Activated T-helper 2 cell treated with anti-CD3 and anti-CD28 coated beads, Interferon-gamma antibody, Interleukin-2, Interleukin-4, amounts not matched to agents 10 μg/mL and 5 μg/mL and 100 μg/mL, durations not matched to agents 14 hours and 24 hours and 36 hours (primary cell): ENCODE measurements at regions not wholly inside any gene's neighbourhood (a gene's known extent, or its start where the extent isn't known, plus 50 kb on each side); places are given as distances from the start of the nearest gene placed in this dataset.

Source experiments
- DNase-seq: peaks from one replicate; pipeline ENCODE4 v3.0.0; 2021; ENCODE audit warnings: low spot score
- H3K27ac Mint-ChIP-seq: one replicate; pipeline ENCODE4 v1.8.0; 2021; ENCODE audit warnings: mixed read lengths
- H3K27me3 Mint-ChIP-seq: one replicate; pipeline ENCODE4 v1.8.0; 2021; ENCODE audit warnings: low read depth, mixed read lengths
- H3K36me3 Mint-ChIP-seq: one replicate; pipeline ENCODE4 v1.8.0; 2021; ENCODE audit warnings: low read depth, mixed read lengths
- H3K4me1 Mint-ChIP-seq: one replicate; pipeline ENCODE4 v1.8.0; 2021; ENCODE audit warnings: low read depth, mixed read lengths
- H3K4me3 Mint-ChIP-seq: one replicate; pipeline ENCODE4 v1.8.0; 2021; ENCODE audit warnings: low read depth, mild to moderate bottlenecking, moderate library complexity, mixed read lengths
- H3K9me3 Mint-ChIP-seq: one replicate; pipeline ENCODE4 v1.8.0; 2021; ENCODE audit warnings: mixed read lengths
- intact Hi-C: fragments of 100-400 bp; cut with micrococcal nuclease; formaldehyde crosslinking; loops from one replicate; pipeline ENCODE4 v1.15.1; 2023

- Mint-ChIP-seq H3K27ac (no peak overlapping the region), H3K4me3 (no peak overlapping the region), H3K36me3 (no peaks in the 10 kb centered on the region), H3K4me1 (no peaks in the 10 kb centered on the region), H3K9me3 (no peaks in the 10 kb centered on the region), H3K27me3 (no peaks in the 10 kb centered on the region)
- no peak for DNase-seq
- intact Hi-C loops = no loop called here
Observed at GRCh38 chr19:31497709-31498108, 148.5 kb upstream of the TSHZ3 start.

GRCh38 chr19:31498781-31499180 is 149.5 kb upstream of the TSHZ3 start:
- no peak for DNase-seq
- H3K4me3 Mint-ChIP-seq = no peak overlapping the region
- no peaks in the 10 kb centered on the region for H3K4me1 Mint-ChIP-seq
- H3K36me3 Mint-ChIP-seq = no peaks in the 10 kb centered on the region
- H3K27ac Mint-ChIP-seq = no peak overlapping the region
- intact Hi-C loops = no loop called here
- no peaks in the 10 kb centered on the region for H3K9me3 Mint-ChIP-seq
- H3K27me3 Mint-ChIP-seq = no peaks in the 10 kb centered on the region

- intact Hi-C loops = no loop called here
- Mint-ChIP-seq H3K4me1 (no peaks in the 10 kb centered on the region), H3K27me3 (no peaks in the 10 kb centered on the region), H3K4me3 (no peak overlapping the region), H3K9me3 (no peaks in the 10 kb centered on the region), H3K36me3 (no peaks in the 10 kb centered on the region), H3K27ac (no peak overlapping the region)
- no peak for DNase-seq
Observed at GRCh38 chr19:31499281-31500196, 150.3 kb upstream of the TSHZ3 start.

- no peak overlapping the region for H3K27ac Mint-ChIP-seq
- intact Hi-C loops = no loop called here
Observed at GRCh38 chr19:31500197-31500830, 151.1 kb upstream of the TSHZ3 start.

GRCh38 chr19:31500946-31501345 is 151.7 kb upstream of the TSHZ3 start:
- intact Hi-C loops = no loop called here
- DNase-seq = no peak
- Mint-ChIP-seq H3K27ac (no peak overlapping the region), H3K27me3 (no peaks in the 10 kb centered on the region), H3K4me3 (no peak overlapping the region), H3K9me3 (no peaks in the 10 kb centered on the region), H3K36me3 (no peaks in the 10 kb centered on the region), H3K4me1 (no peaks in the 10 kb centered on the region)

More at GRCh38 chr19:31500197-31500830, 151.1 kb upstream of the TSHZ3 start:
- no peaks in the 10 kb centered on the region for H3K27me3 Mint-ChIP-seq
- H3K4me1 Mint-ChIP-seq = no peaks in the 10 kb centered on the region
- H3K36me3 Mint-ChIP-seq = no peaks in the 10 kb centered on the region
- no peaks in the 10 kb centered on the region for H3K9me3 Mint-ChIP-seq
- DNase-seq = no peak
- H3K4me3 Mint-ChIP-seq = no peak overlapping the region

GRCh38 chr19:31501427-31502195 is 152.4 kb upstream of the TSHZ3 start:
- no peaks in the 10 kb centered on the region for H3K9me3 Mint-ChIP-seq
- no peak overlapping the region for H3K27ac Mint-ChIP-seq
- no peaks in the 10 kb centered on the region for H3K36me3 Mint-ChIP-seq
- DNase-seq = no peak
- H3K27me3 Mint-ChIP-seq = no peaks in the 10 kb centered on the region
- no peaks in the 10 kb centered on the region for H3K4me1 Mint-ChIP-seq
- intact Hi-C loops = no loop called here
- H3K4me3 Mint-ChIP-seq = no peak overlapping the region

- DNase-seq = no peak
- H3K36me3 Mint-ChIP-seq = no peaks in the 10 kb centered on the region
- no peak overlapping the region for H3K27ac Mint-ChIP-seq
- no peaks in the 10 kb centered on the region for H3K4me1 Mint-ChIP-seq
- H3K9me3 Mint-ChIP-seq = no peaks in the 10 kb centered on the region
- H3K27me3 Mint-ChIP-seq = no peaks in the 10 kb centered on the region
- intact Hi-C loops = no loop called here
- no peak overlapping the region for H3K4me3 Mint-ChIP-seq
Observed at GRCh38 chr19:31502536-31503170, 153.4 kb upstream of the TSHZ3 start.

- H3K27me3 Mint-ChIP-seq = no peaks in the 10 kb centered on the region
- no peaks in the 10 kb centered on the region for H3K4me1 Mint-ChIP-seq
- no peaks in the 10 kb centered on the region for H3K9me3 Mint-ChIP-seq
- H3K36me3 Mint-ChIP-seq = no peaks in the 10 kb centered on the region
- no peak overlapping the region for H3K27ac Mint-ChIP-seq
- intact Hi-C loops = no loop called here
- DNase-seq = no peak
- no peak overlapping the region for H3K4me3 Mint-ChIP-seq
Observed at GRCh38 chr19:31503211-31503610, 154.0 kb upstream of the TSHZ3 start.

- Mint-ChIP-seq H3K4me1 (no peaks in the 10 kb centered on the region), H3K27ac (no peak overlapping the region), H3K4me3 (no peak overlapping the region), H3K9me3 (no peaks in the 10 kb centered on the region), H3K27me3 (no peaks in the 10 kb centered on the region), H3K36me3 (no peaks in the 10 kb centered on the region)
- intact Hi-C loops = no loop called here
- no peak for DNase-seq
Observed at GRCh38 chr19:31504221-31504620, 155.0 kb upstream of the TSHZ3 start.

GRCh38 chr19:31505596-31505910 is 156.3 kb upstream of the TSHZ3 start:
- H3K27me3 Mint-ChIP-seq = no peaks in the 10 kb centered on the region
- H3K4me3 Mint-ChIP-seq = no peak overlapping the region
- no peak for DNase-seq
- no peaks in the 10 kb centered on the region for H3K4me1 Mint-ChIP-seq
- no peaks in the 10 kb centered on the region for H3K9me3 Mint-ChIP-seq
- H3K27ac Mint-ChIP-seq = no peak overlapping the region
- intact Hi-C loops = no loop called here
- no peaks in the 10 kb centered on the region for H3K36me3 Mint-ChIP-seq

- H3K4me1 Mint-ChIP-seq = no peaks in the 10 kb centered on the region
- no peaks in the 10 kb centered on the region for H3K27me3 Mint-ChIP-seq
- no peaks in the 10 kb centered on the region for H3K36me3 Mint-ChIP-seq
- no peaks in the 10 kb centered on the region for H3K9me3 Mint-ChIP-seq
- intact Hi-C loops = no loop called here
- no peak for DNase-seq
- no peak overlapping the region for H3K27ac Mint-ChIP-seq
- H3K4me3 Mint-ChIP-seq = no peak overlapping the region
Observed at GRCh38 chr19:31506102-31506501, 156.9 kb upstream of the TSHZ3 start.

GRCh38 chr19:31510635-31511034 is 161.4 kb upstream of the TSHZ3 start:
- Mint-ChIP-seq H3K4me1 (no peaks in the 10 kb centered on the region), H3K9me3 (no peaks in the 10 kb centered on the region), H3K27me3 (no peaks in the 10 kb centered on the region), H3K27ac (no peak overlapping the region), H3K4me3 (no peak overlapping the region), H3K36me3 (no peaks in the 10 kb centered on the region)
- DNase-seq = no peak
- intact Hi-C loops = no loop called here
